ENCODE measurements at regions not wholly inside any gene's neighbourhood (a gene's known extent, or its start where the extent isn't known, plus 50 kb on each side); places are given as distances from the start of the nearest gene placed in this dataset.

GRCh38 chr5:88515068-88515467 lies 246.4 kb upstream of the TMEM161B start:
- CTCF ChIA-PET: no interaction called here
- H3K9me3 ChIP-seq (ENCODE audit: control insufficient read depth in 1 of 2, insufficient read depth in 1 of 2, low read depth in 1 of 2, low read length in 2 of 2): no peaks in the 10 kb centered on the region
- no peak overlapping the region for H3K9ac ChIP-seq (ENCODE audit: low read length)
- H3K27me3 ChIP-seq (ENCODE audit: insufficient read depth, low read length): no peaks in the 10 kb centered on the region
- RAD21 ChIA-PET (ENCODE audit: low non-redundant PET in 1 of 2, low total read pairs in 2 of 2, uncharacterized antibody in 2 of 2, unreplicated experiment in 2 of 2): no interaction called here
- no peaks in the 10 kb centered on the region for H3K4me1 ChIP-seq (ENCODE audit: control insufficient read depth in 1 of 2, insufficient read depth in 2 of 2, low read length in 2 of 2)
- H2AFZ ChIP-seq (ENCODE audit: low read depth, low read length, poor library complexity, severe bottlenecking): no peak overlapping the region
- no peaks in the 10 kb centered on the region for H3K79me2 ChIP-seq (ENCODE audit: insufficient read depth, low read length)
- no peaks in the 10 kb centered on the region for H4K20me1 ChIP-seq (ENCODE audit: insufficient read depth)
- DNase-seq (ENCODE audit: low read depth, low spot score) (no peak), ATAC-seq (no peak)
- H3K4me2 ChIP-seq (ENCODE audit: low read length): no peak overlapping the region
- no TSS peak for BruUV-seq (replicated peaks)
- H3K4me3 ChIP-seq (replicated peaks in 1 of 2; ENCODE audit: low read depth in 1 of 2, low read length in 2 of 2): no peak overlapping the region
- POLR2A ChIA-PET: no interaction called here
- no peaks in the 10 kb centered on the region for H3K9me2 ChIP-seq (ENCODE audit: insufficient read depth)
- TF ChIP-seq ZNF274 (IDR thresholded peaks at IDR 0.05; ENCODE audit: low read depth, low read length) (no peak), ATF3 (IDR thresholded peaks at IDR 0.05) (no peak), TCF7L2 (IDR thresholded peaks at IDR 0.05; ENCODE audit: borderline replicate concordance, extremely low read depth, insufficient read depth, insufficient read length) (no peak), CEBPB (IDR thresholded peaks at IDR 0.05; ENCODE audit: low read depth) (no peak), SIN3A (IDR thresholded peaks at IDR 0.05; ENCODE audit: low read depth) (no peak), EZH2 (IDR thresholded peaks at IDR 0.05) (no peak), CTCF (IDR thresholded peaks at IDR 0.05 in 2 of 3, conservative IDR thresholded peaks at IDR 0.05 in 1 of 3; ENCODE audit: borderline replicate concordance in 1 of 3, insufficient read depth in 1 of 3, low read depth in 2 of 3, low read length in 2 of 3) (no peak), CBX3 (IDR thresholded peaks at IDR 0.05; ENCODE audit: low read depth) (no peak)
- no peaks in the 10 kb centered on the region for H3K36me3 ChIP-seq (ENCODE audit: control insufficient read depth in 1 of 2, insufficient read depth in 2 of 2, low read length in 2 of 2)
- no peak overlapping the region for H3K27ac ChIP-seq (ENCODE audit: low read depth, low read length)
- intact Hi-C loops (cut with micrococcal nuclease): no loop called here

- CTCF ChIA-PET: no interaction called here
- Histone ChIP-seq H3K4me2 (ENCODE audit: low read length) (no peak overlapping the region), H3K79me2 (ENCODE audit: insufficient read depth, low read length) (no peaks in the 10 kb centered on the region), H2AFZ (ENCODE audit: low read depth, low read length, poor library complexity, severe bottlenecking) (no peak overlapping the region), H3K4me1 (ENCODE audit: control insufficient read depth in 1 of 2, insufficient read depth in 2 of 2, low read length in 2 of 2) (no peaks in the 10 kb centered on the region), H3K9me3 (ENCODE audit: control insufficient read depth in 1 of 2, insufficient read depth in 1 of 2, low read depth in 1 of 2, low read length in 2 of 2) (no peaks in the 10 kb centered on the region), H3K9me2 (ENCODE audit: insufficient read depth) (no peaks in the 10 kb centered on the region), H3K27ac (ENCODE audit: low read depth, low read length) (no peak overlapping the region), H3K36me3 (ENCODE audit: control insufficient read depth in 1 of 2, insufficient read depth in 2 of 2, low read length in 2 of 2) (no peaks in the 10 kb centered on the region), H3K27me3 (ENCODE audit: insufficient read depth, low read length) (no peaks in the 10 kb centered on the region), H3K9ac (ENCODE audit: low read length) (no peak overlapping the region), H3K4me3 (replicated peaks in 1 of 2; ENCODE audit: low read depth in 1 of 2, low read length in 2 of 2) (no peak overlapping the region), H4K20me1 (ENCODE audit: insufficient read depth) (no peaks in the 10 kb centered on the region)
- no peak for ATAC-seq
- POLR2A ChIA-PET: no interaction called here
- DNase-seq (ENCODE audit: low read depth, low spot score): no peak
- RAD21 ChIA-PET (ENCODE audit: low non-redundant PET in 1 of 2, low total read pairs in 2 of 2, uncharacterized antibody in 2 of 2, unreplicated experiment in 2 of 2): no interaction called here
- intact Hi-C loops (cut with micrococcal nuclease): no loop called here
- no TSS peak for BruUV-seq (replicated peaks)
- TF ChIP-seq FOSL1 (IDR thresholded peaks at IDR 0.05; ENCODE audit: low read depth): no peak
- TF ChIP-seq EGR1 (IDR thresholded peaks at IDR 0.05; ENCODE audit: low read depth): no peak
- TF ChIP-seq JUND (IDR thresholded peaks at IDR 0.05): no peak
- no peak for TF ChIP-seq MAX (IDR thresholded peaks at IDR 0.05)
- no peak for TF ChIP-seq ATF3 (IDR thresholded peaks at IDR 0.05)
- no peak for TF ChIP-seq ELF1 (IDR thresholded peaks at IDR 0.05; ENCODE audit: borderline replicate concordance, low read depth)
- TF ChIP-seq SIN3A (IDR thresholded peaks at IDR 0.05; ENCODE audit: low read depth): no peak
- TF ChIP-seq CTCF (IDR thresholded peaks at IDR 0.05 in 2 of 3, conservative IDR thresholded peaks at IDR 0.05 in 1 of 3; ENCODE audit: borderline replicate concordance in 1 of 3, insufficient read depth in 1 of 3, low read depth in 2 of 3, low read length in 2 of 3): no peak
- TF ChIP-seq EZH2 (IDR thresholded peaks at IDR 0.05): no peak
- TF ChIP-seq YY1 (IDR thresholded peaks at IDR 0.05; ENCODE audit: extremely low read depth, insufficient replicate concordance, low read depth, low read length): no peak
- no peak for TF ChIP-seq POLR2A (IDR thresholded peaks at IDR 0.05; ENCODE audit: borderline replicate concordance, extremely low read depth, insufficient read depth, insufficient read length)
- no peak for TF ChIP-seq RAD21 (IDR thresholded peaks at IDR 0.05; ENCODE audit: low read depth)
- no peak for TF ChIP-seq TCF7L2 (IDR thresholded peaks at IDR 0.05; ENCODE audit: borderline replicate concordance, extremely low read depth, insufficient read depth, insufficient read length)
- TF ChIP-seq SP1 (IDR thresholded peaks at IDR 0.05; ENCODE audit: low read depth): no peak
- TF ChIP-seq SRF (IDR thresholded peaks at IDR 0.05; ENCODE audit: low read depth): no peak
These were observed 240.8 kb upstream of the TMEM161B start for GRCh38 chr5:88509403-88509802.
